ENCODE measurements at regions not wholly inside any gene's neighbourhood (a gene's known extent, or its start where the extent isn't known, plus 50 kb on each side); places are given as distances from the start of the nearest gene placed in this dataset.

GRCh38 chr6:44715188-44715587 is 327.7 kb downstream of the CDC5L start:
- no peak overlapping the region for H3K4me3 ChIP-seq
- no peaks in the 10 kb centered on the region for H3K4me1 ChIP-seq
- 51 to 78% methylated on average over 7 to 9 of the region's 9 CpGs for WGBS, 2 donors
- H3K36me3 ChIP-seq = no peaks in the 10 kb centered on the region
- no peak overlapping the region for H3K27ac ChIP-seq
- TF ChIP-seq CTCF (IDR thresholded peaks at IDR 0.05) = no peak
- no peak for TF ChIP-seq POLR2A (IDR thresholded peaks at IDR 0.05)
- intact Hi-C loops (cut with DNase I) = no loop called here
- H3K27me3 ChIP-seq = no peaks in the 10 kb centered on the region
- DNase-seq = no peak
- H3K9me3 ChIP-seq = no peaks in the 10 kb centered on the region

- WGBS, 2 donors = 72 to 94% methylated on average over 6 of the region's 6 CpGs
- Histone ChIP-seq H3K27ac (no peak overlapping the region), H3K36me3 (no peaks in the 10 kb centered on the region), H3K9me3 (no peaks in the 10 kb centered on the region), H3K4me1 (no peaks in the 10 kb centered on the region), H3K27me3 (no peaks in the 10 kb centered on the region), H3K4me3 (no peak overlapping the region)
- TF ChIP-seq POLR2A (IDR thresholded peaks at IDR 0.05) = no peak
- TF ChIP-seq CTCF (IDR thresholded peaks at IDR 0.05) = no peak
- intact Hi-C loops (cut with DNase I) = no loop called here
- DNase-seq = no peak
Observed at GRCh38 chr6:44715925-44716324, 328.4 kb downstream of the CDC5L start.

GRCh38 chr6:44717431-44717830 is 329.9 kb downstream of the CDC5L start:
- no peaks in the 10 kb centered on the region for H3K4me1 ChIP-seq
- no peaks in the 10 kb centered on the region for H3K36me3 ChIP-seq
- H3K9me3 ChIP-seq = no peaks in the 10 kb centered on the region
- DNase-seq = no peak
- no peak overlapping the region for H3K27ac ChIP-seq
- no peaks in the 10 kb centered on the region for H3K27me3 ChIP-seq
- 81 to 93% methylated on average over 2 of the region's 2 CpGs for whole genome bisulfite sequencing, 2 donors
- intact Hi-C loops (cut with DNase I) = no loop called here
- TF ChIP-seq POLR2A (IDR thresholded peaks at IDR 0.05) (no peak), CTCF (IDR thresholded peaks at IDR 0.05) (no peak)
- H3K4me3 ChIP-seq = no peak overlapping the region

GRCh38 chr6:44721954-44722578 is 334.6 kb downstream of the CDC5L start:
- Histone ChIP-seq H3K27ac (no peak overlapping the region), H3K4me1 (no peaks in the 10 kb centered on the region), H3K9me3 (no peaks in the 10 kb centered on the region), H3K36me3 (no peaks in the 10 kb centered on the region), H3K27me3 (no peaks in the 10 kb centered on the region), H3K4me3 (no peak overlapping the region)
- TF ChIP-seq POLR2A (IDR thresholded peaks at IDR 0.05) = no peak
- TF ChIP-seq CTCF (IDR thresholded peaks at IDR 0.05) = no peak
- DNase-seq = no peak
- WGBS, 2 donors = 85 to 94% methylated on average over 2 of the region's 2 CpGs
- intact Hi-C loops (cut with DNase I) = no loop called here

- TF ChIP-seq CTCF (IDR thresholded peaks at IDR 0.05) (no peak), POLR2A (IDR thresholded peaks at IDR 0.05) (no peak)
- Histone ChIP-seq H3K4me1 (no peaks in the 10 kb centered on the region), H3K36me3 (no peaks in the 10 kb centered on the region), H3K9me3 (no peaks in the 10 kb centered on the region), H3K4me3 (no peak overlapping the region), H3K27ac (no peak overlapping the region), H3K27me3 (no peaks in the 10 kb centered on the region)
- no peak for DNase-seq
- intact Hi-C loops (cut with DNase I) = no loop called here
- 60 to 73% methylated on average over 1 of the region's 1 CpG for WGBS, 2 donors
Observed at GRCh38 chr6:44722736-44723135, 335.2 kb downstream of the CDC5L start.
